Astrocyte (in vitro differentiated cells and primary cell): ENCODE measurements at regions not wholly inside any gene's neighbourhood (a gene's known extent, or its start where the extent isn't known, plus 50 kb on each side); places are given as distances from the start of the nearest gene placed in this dataset.

Experiments
- CTCF ChIP-seq: IDR thresholded peaks from 2 replicates; pipeline ENCODE4 v1.5.1; 2011; ENCODE audit warnings: low read depth, mild to moderate bottlenecking, inconsistent platforms, low read length, moderate library complexity; ENCODE audit not compliant: insufficient read depth
- EZH2 ChIP-seq: IDR thresholded peaks from 2 replicates; pipeline ENCODE4 v1.6.1; 2012; ENCODE audit warnings: mild to moderate bottlenecking, low read length, inconsistent platforms; ENCODE audit not compliant: insufficient read depth

GRCh38 chr3:81967393-81967792 lies 205.9 kb upstream of the GBE1 start:
- TF ChIP-seq EZH2 (no peak), CTCF (no peak)
